Right lobe of liver (tissue), 4 donors: ENCODE measurements at regions not wholly inside any gene's neighbourhood (a gene's known extent, or its start where the extent isn't known, plus 50 kb on each side); places are given as distances from the start of the nearest gene placed in this dataset.

Source experiments
- POLR2A ChIP-seq: fragments of 450-650 bp; IDR thresholded peaks from one replicate; pipeline ENCODE4 v1.6.1; 2017; ENCODE audit warnings: antibody characterized with exemption, mild to moderate bottlenecking
- TF ChIP-seq, protein P1 (sequence below), 4 donors: fragments of 200-600 bp in 3 of 4; fragments of 450-650 bp in 1 of 4; IDR thresholded peaks; one replicate each; pipeline versions ENCODE4 v1.5.1 to v1.8.0; 2016 to 2022; ENCODE audit warnings: antibody characterized with exemption in 4 of 4, mild to moderate bottlenecking in 2 of 4
- donor health status: DM: no; HTN: no; CAD: no.
- donor health status: DM: no; HTN: no; CAD: no.
- donor health status: DM: no; HTN: yes; CAD: no.

DNA sequence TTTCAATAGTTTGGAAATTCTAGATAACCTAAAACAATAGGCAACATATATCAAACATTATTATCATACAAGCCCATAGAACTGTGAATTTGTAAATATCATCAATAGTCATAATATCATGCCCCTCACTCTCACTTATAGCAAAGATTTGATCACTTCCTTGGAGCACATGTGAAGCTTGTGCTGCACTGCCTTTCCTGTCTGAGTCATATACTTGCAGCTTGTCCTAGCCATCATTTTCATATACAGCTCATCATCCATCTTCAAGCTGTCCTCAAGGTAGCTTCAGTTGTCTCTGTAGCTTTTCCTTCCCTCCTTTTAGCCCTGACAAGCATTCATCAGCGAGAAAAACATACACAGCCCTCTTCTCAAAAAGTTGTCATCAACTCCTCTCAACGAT, 746.5 kb upstream of the FOXG1 start:
- TF ChIP-seq, protein P1, sequence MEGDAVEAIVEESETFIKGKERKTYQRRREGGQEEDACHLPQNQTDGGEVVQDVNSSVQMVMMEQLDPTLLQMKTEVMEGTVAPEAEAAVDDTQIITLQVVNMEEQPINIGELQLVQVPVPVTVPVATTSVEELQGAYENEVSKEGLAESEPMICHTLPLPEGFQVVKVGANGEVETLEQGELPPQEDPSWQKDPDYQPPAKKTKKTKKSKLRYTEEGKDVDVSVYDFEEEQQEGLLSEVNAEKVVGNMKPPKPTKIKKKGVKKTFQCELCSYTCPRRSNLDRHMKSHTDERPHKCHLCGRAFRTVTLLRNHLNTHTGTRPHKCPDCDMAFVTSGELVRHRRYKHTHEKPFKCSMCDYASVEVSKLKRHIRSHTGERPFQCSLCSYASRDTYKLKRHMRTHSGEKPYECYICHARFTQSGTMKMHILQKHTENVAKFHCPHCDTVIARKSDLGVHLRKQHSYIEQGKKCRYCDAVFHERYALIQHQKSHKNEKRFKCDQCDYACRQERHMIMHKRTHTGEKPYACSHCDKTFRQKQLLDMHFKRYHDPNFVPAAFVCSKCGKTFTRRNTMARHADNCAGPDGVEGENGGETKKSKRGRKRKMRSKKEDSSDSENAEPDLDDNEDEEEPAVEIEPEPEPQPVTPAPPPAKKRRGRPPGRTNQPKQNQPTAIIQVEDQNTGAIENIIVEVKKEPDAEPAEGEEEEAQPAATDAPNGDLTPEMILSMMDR (IDR thresholded peaks at IDR 0.05) = no peak
- no peak for TF ChIP-seq POLR2A
